CD14-positive monocyte (primary cell): ENCODE measurements at regions not wholly inside any gene's neighbourhood (a gene's known extent, or its start where the extent isn't known, plus 50 kb on each side); places are given as distances from the start of the nearest gene placed in this dataset.

Experiments
- DNase-seq, 3 donors: peaks; one replicate each; pipeline ENCODE4 v3.0.0-alpha.2; 2011 to 2022
- H2AFZ ChIP-seq: 2 replicates; pipeline ENCODE4 v1.6.0; 2012; ENCODE audit warnings: mild to moderate bottlenecking, low read depth, low read length, inconsistent platforms; ENCODE audit not compliant: insufficient read depth, poor library complexity, severe bottlenecking
- H3K27ac ChIP-seq, 2 donors: 1 replicate in 1 of 2; 2 replicates in 1 of 2; pipeline ENCODE4 v1.5.1; 2012 to 2013; ENCODE audit warnings: low read length in 2 of 2, control low read depth in 1 of 2, inconsistent platforms in 1 of 2, low read depth in 1 of 2, mild to moderate bottlenecking in 1 of 2
- H3K27me3 ChIP-seq, 2 donors: one replicate each; pipeline versions ENCODE4 v1.6.0 to v1.6.1; 2011 to 2013; ENCODE audit warnings: low read length in 2 of 2; ENCODE audit not compliant: control insufficient read depth in 2 of 2, insufficient read depth in 2 of 2
- H3K36me3 ChIP-seq, 2 donors: replicated peaks in 1 of 2; 1 replicate in 1 of 2; 2 replicates in 1 of 2; pipeline versions ENCODE4 v1.5.1 to v1.6.1; 2012 to 2013; ENCODE audit warnings: low read length in 2 of 2, control low read depth in 1 of 2, inconsistent platforms in 1 of 2, mild to moderate bottlenecking in 1 of 2; ENCODE audit not compliant: insufficient read depth in 2 of 2, control insufficient read depth in 1 of 2
- H3K4me1 ChIP-seq, 2 donors: 1 replicate in 1 of 2; 2 replicates in 1 of 2; pipeline versions ENCODE4 v1.5.1 to v1.6.1; 2012 to 2013; ENCODE audit warnings: low read length in 2 of 2, control low read depth in 1 of 2, inconsistent platforms in 1 of 2, mild to moderate bottlenecking in 1 of 2, moderate library complexity in 1 of 2; ENCODE audit not compliant: insufficient read depth in 2 of 2, control insufficient read depth in 1 of 2
- H3K4me2 ChIP-seq: replicated peaks from 2 replicates; pipeline ENCODE3; 2012; ENCODE audit warnings: low read length, moderate library complexity, mild to moderate bottlenecking; ENCODE audit not compliant: poor library complexity, severe bottlenecking; ENCODE audit errors: extremely low read depth
- H3K4me3 ChIP-seq, 3 experiments: fragments of 200-600 bp in 1 of 3; sonication (generic) in 1 of 3; replicated peaks in 1 of 3; 1 replicate in 2 of 3; 2 replicates in 1 of 3; pipeline ENCODE4 v1.5.1; 2011 to 2013; ENCODE audit warnings: low read length in 3 of 3, mild to moderate bottlenecking in 3 of 3, control low read depth in 2 of 3, low read depth in 2 of 3, inconsistent platforms in 1 of 3, moderate library complexity in 1 of 3
- H3K79me2 ChIP-seq: 2 replicates; pipeline ENCODE4 v1.6.0; 2012; ENCODE audit warnings: mild to moderate bottlenecking, control low read depth, inconsistent platforms, low read length, moderate library complexity; ENCODE audit not compliant: insufficient read depth
- H3K9ac ChIP-seq: 2 replicates; pipeline ENCODE4 v1.6.0; 2017; ENCODE audit warnings: low read length, mild to moderate bottlenecking; ENCODE audit not compliant: insufficient read depth, poor library complexity, severe bottlenecking
- H3K9me3 ChIP-seq, 2 donors: replicated peaks in 1 of 2; 1 replicate in 1 of 2; 2 replicates in 1 of 2; pipeline versions ENCODE4 v1.5.1 to v1.6.1; 2012 to 2013; ENCODE audit warnings: low read length in 2 of 2, control low read depth in 1 of 2; ENCODE audit not compliant: control insufficient read depth in 1 of 2, insufficient read depth in 1 of 2
- H4K20me1 ChIP-seq: 2 replicates; pipeline ENCODE4 v1.6.0; 2012; ENCODE audit warnings: mild to moderate bottlenecking, low read length, control low read depth, moderate library complexity; ENCODE audit not compliant: insufficient read depth
- H3K27ac Mint-ChIP-seq, 7 donors: one replicate each; pipeline ENCODE4 v1.8.0; 2020; ENCODE audit warnings: mild to moderate bottlenecking in 7 of 7, mixed read lengths in 7 of 7, moderate library complexity in 6 of 7, inconsistent platforms in 2 of 7
- H3K27me3 Mint-ChIP-seq, 3 donors: one replicate each; pipeline ENCODE4 v1.8.0; 2021 to 2022; ENCODE audit warnings: low read depth in 3 of 3, mild to moderate bottlenecking in 3 of 3, mixed read lengths in 3 of 3, moderate library complexity in 3 of 3, inconsistent platforms in 1 of 3
- H3K36me3 Mint-ChIP-seq, 2 donors: one replicate each; pipeline ENCODE4 v1.8.0; 2020; ENCODE audit warnings: mixed read lengths in 2 of 2, inconsistent platforms in 1 of 2, mild to moderate bottlenecking in 1 of 2
- H3K4me1 Mint-ChIP-seq: one replicate; pipeline ENCODE4 v1.8.0; 2020; ENCODE audit warnings: mild to moderate bottlenecking, mixed read lengths
- H3K4me3 Mint-ChIP-seq, 2 donors: one replicate each; pipeline ENCODE4 v1.8.0; 2020; ENCODE audit warnings: mild to moderate bottlenecking in 2 of 2, mixed read lengths in 2 of 2, moderate library complexity in 1 of 2
- H3K9me3 Mint-ChIP-seq, 7 donors: one replicate each; pipeline ENCODE4 v1.8.0; 2020 to 2022; ENCODE audit warnings: mixed read lengths in 7 of 7, mild to moderate bottlenecking in 6 of 7, moderate library complexity in 6 of 7, inconsistent platforms in 2 of 7
- WGBS: methylation state at CpG from one replicate; pipeline ENCODE4 v1.1.5; 2013; ENCODE audit warnings: missing lambda C conversion rate; ENCODE audit not compliant: insufficient coverage; 5-methylcytosine and 5-hydroxymethylcytosine counted together
- intact Hi-C, 2 donors: fragments of 100-400 bp; cut with micrococcal nuclease; formaldehyde crosslinking; loops; one replicate each; pipeline versions ENCODE4 v1.15.0 to v1.15.1; 2023
- TF ChIP-seq, protein P1 (sequence below): fragments of 200-600 bp; IDR thresholded peaks from one replicate; pipeline ENCODE4 v1.8.0; 2022; ENCODE audit warnings: antibody characterized with exemption, mild to moderate bottlenecking

DNA sequence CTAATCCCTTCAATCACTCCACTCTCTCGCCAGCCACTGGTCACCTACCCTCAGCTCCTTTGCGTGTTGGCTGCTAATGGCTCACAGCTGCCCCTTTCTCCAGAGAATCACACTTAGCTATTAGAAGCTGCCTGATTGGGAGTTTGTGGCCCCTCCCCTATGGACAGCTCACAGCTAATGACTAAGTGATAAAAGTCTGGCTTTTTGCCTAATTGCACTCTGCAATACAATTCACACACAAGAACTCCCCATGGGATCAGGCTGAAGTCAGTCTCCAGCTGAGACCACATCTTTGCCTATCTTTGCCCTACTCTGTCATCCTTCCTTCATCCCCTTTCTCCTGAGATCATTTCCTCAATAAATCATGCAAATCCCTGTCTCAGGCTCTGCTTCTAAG is 701.9 kb upstream of the RAB6C start:
- no CpG with 5 or more reads among the region's 2 CpGs for WGBS
- H2AFZ ChIP-seq = no peak overlapping the region
- intact Hi-C loops = no loop called here
- Mint-ChIP-seq H3K36me3 (no peaks in the 10 kb centered on the region), H3K27me3 (peaks cover 0 to 3% (median 0%) of the 10 kb centered on the region in 3 donors), H3K4me1 (no peaks in the 10 kb centered on the region), H3K9me3 (peaks cover 0 to 6% (median 1%) of the 10 kb centered on the region in 7 donors), H3K27ac (no peak overlapping the region), H3K4me3 (no peak overlapping the region)
- H3K27ac ChIP-seq = no peak overlapping the region
- no peaks in the 10 kb centered on the region for H3K27me3 ChIP-seq
- no peaks in the 10 kb centered on the region for H3K79me2 ChIP-seq
- no peak for DNase-seq
- no peaks in the 10 kb centered on the region for H3K36me3 ChIP-seq
- no peaks in the 10 kb centered on the region for H3K4me1 ChIP-seq
- no peaks in the 10 kb centered on the region for H3K9me3 ChIP-seq
- TF ChIP-seq, protein P1, sequence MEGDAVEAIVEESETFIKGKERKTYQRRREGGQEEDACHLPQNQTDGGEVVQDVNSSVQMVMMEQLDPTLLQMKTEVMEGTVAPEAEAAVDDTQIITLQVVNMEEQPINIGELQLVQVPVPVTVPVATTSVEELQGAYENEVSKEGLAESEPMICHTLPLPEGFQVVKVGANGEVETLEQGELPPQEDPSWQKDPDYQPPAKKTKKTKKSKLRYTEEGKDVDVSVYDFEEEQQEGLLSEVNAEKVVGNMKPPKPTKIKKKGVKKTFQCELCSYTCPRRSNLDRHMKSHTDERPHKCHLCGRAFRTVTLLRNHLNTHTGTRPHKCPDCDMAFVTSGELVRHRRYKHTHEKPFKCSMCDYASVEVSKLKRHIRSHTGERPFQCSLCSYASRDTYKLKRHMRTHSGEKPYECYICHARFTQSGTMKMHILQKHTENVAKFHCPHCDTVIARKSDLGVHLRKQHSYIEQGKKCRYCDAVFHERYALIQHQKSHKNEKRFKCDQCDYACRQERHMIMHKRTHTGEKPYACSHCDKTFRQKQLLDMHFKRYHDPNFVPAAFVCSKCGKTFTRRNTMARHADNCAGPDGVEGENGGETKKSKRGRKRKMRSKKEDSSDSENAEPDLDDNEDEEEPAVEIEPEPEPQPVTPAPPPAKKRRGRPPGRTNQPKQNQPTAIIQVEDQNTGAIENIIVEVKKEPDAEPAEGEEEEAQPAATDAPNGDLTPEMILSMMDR = no peak
- no peak overlapping the region for H3K4me3 ChIP-seq
- H3K4me2 ChIP-seq = no peak overlapping the region
- H4K20me1 ChIP-seq = no peaks in the 10 kb centered on the region
- no peak overlapping the region for H3K9ac ChIP-seq

DNA sequence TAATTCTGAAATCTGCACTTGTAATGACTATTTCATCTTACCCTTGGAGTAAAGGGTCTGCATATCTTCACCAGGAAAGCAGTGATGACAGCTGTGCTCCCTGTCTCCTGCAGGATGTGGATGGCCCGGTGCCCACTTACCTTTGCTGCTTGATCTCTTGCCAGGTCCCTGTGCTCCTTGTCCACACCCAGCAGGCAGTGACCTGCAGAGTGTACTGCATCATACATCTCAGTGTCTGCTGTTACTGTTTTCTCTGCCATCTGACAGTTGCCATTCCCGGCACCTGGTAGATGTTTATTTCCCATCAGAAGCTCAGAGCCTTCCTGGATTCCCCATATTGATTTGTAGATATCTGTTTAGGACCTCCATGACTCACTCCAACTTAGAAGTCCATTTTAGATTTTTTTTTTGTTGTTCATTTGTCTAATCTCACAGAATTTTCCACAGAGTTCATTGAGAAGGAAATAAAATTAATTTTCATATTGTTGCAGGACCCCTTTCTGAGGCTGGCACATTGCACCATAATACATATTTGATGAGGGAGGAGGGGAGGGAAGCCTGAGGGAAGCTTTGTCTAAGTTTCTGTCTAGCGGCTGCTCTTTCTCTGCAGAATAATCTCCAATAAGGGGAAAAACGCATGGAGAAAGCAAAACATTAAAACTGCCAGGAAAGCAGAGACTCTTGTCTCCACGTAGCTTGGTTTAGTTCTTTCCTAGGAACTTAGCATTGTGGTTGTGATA is 697.5 kb upstream of the RAB6C start:
- 78% methylated on average over 1 of the region's 5 CpGs for WGBS

More for the DNA sequence above, 697.5 kb upstream of the RAB6C start:
- Histone ChIP-seq H3K4me2 (no peak overlapping the region), H4K20me1 (no peaks in the 10 kb centered on the region), H2AFZ (no peak overlapping the region), H3K4me1 (no peaks in the 10 kb centered on the region), H3K27me3 (no peaks in the 10 kb centered on the region), H3K36me3 (no peaks in the 10 kb centered on the region), H3K79me2 (no peaks in the 10 kb centered on the region), H3K9ac (no peak overlapping the region), H3K9me3 (no peaks in the 10 kb centered on the region), H3K27ac (no peak overlapping the region), H3K4me3 (no peak overlapping the region)
- TF ChIP-seq, protein P1 = no peak
- Mint-ChIP-seq H3K4me3 (no peak overlapping the region), H3K4me1 (no peaks in the 10 kb centered on the region), H3K27ac (no peak overlapping the region), H3K9me3 (peaks cover 0 to 7% (median 1%) of the 10 kb centered on the region in 7 donors), H3K27me3 (peaks cover 0 to 2% (median 0%) of the 10 kb centered on the region in 3 donors), H3K36me3 (no peaks in the 10 kb centered on the region)
- DNase-seq = no peak
- intact Hi-C loops = no loop called here
